ENCODE measurements at regions not wholly inside any gene's neighbourhood (a gene's known extent, or its start where the extent isn't known, plus 50 kb on each side); places are given as distances from the start of the nearest gene placed in this dataset.
"Not testable (repeated sequence)": the region's sequence is repeated elsewhere in the genome, so short reads cannot be mapped to it uniquely, and the experiment has no call there.

DNA sequence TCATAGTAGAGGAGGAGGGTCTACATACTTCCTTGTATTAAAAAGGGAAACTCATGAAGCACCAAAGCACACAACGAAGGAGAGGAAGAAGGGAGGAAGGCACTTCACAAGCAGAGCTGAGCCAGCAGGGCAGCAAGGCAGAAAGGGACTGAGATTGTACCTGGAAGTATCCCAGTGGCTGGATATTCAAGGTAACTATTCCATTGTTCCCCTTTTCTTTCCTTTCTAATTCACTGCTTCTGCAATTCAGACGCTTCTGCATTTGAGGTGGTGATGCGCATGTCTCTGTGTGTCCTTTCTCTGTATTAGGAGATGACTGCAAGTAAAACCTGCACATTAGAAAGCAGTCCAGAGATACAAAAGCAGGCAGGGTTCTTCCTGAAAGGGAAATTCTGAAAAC, 54.9 kb downstream of the UBQLN2 start:
- H3K4me2 ChIP-seq: 0 out of 22 replicates have a peak overlapping the region, but pooled peaks of 1 of the 11 experiments have one; percentile 25
- H3K9me3 ChIP-seq (replicated peaks in 1 of 11): peaks cover 13 to 25% (median 20%) of the 10 kb centered on the region in 11 experiments; a peak in 21 of 22 replicates
- no peak overlapping the region for H3K27ac ChIP-seq
- H4K20me1 ChIP-seq: no peaks in the 10 kb centered on the region
- no peak for TF ChIP-seq Cebpa-rat (IDR thresholded peaks at IDR 0.05)
- H3K9ac ChIP-seq: no peak overlapping the region
- H3K4me3 ChIP-seq: no peak overlapping the region
- no peaks in the 10 kb centered on the region for H3K36me3 ChIP-seq
- 0 out of 20 replicates have a peak, but pooled peaks cover 0 to 7% (median 0%) of the 10 kb centered on the region in 10 experiments for H3K4me1 ChIP-seq
- peaks cover 63 to 96% (median 87%) of the 10 kb centered on the region in 11 experiments for H3K27me3 ChIP-seq

DNA sequence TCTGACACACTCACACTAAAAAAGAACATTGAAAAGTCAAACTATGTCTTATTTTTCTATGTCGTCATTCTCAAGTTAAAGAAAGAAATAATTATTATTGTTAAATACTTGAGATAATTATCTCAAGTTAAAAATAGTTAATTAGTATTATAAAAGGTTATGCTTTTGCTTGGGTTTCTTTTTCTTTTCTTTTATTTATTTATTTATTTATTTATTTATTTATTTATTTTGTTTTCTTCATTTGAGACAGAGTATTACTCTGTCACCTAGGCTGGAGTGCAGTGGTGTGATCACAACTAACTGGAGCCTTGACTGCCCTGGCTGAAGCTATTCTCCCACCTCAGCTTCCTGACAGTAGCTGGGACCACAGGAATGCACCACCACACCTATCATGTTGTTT, 59.9 kb downstream of the UBQLN2 start:
- no peak overlapping the region for H3K4me2 ChIP-seq

DNA sequence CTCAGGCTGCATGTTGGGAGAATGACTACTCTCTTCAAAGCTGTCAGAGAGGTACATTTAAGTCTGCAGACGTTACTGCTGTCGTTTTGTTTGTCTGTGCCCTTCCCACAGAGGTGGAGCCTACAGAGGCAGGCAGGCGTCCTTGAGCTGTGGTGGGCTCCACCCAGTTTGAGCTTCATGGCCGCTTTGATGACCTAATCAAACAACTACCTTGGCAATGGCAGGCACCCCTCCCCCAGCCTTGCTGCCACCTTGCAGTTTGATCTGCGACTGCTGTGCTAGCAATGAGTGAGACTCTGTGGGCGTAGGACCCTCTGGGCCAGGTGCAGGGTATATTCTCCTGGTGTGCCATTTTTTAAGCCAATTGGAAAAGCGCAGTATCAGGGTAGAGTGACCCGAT, 71.6 kb downstream of the UBQLN2 start:
- not testable (repeated sequence) for H3K36me3 ChIP-seq, H3K9ac ChIP-seq, H3K4me3 ChIP-seq, H4K20me1 ChIP-seq, H3K27ac ChIP-seq, H3K4me1 ChIP-seq, H3K4me2 ChIP-seq
- H3K27me3 ChIP-seq: peaks cover 0 to 52% (median 46%) of the 10 kb centered on the region in 11 experiments; a peak in 17 of 22 replicates
- H3K9me3 ChIP-seq (replicated peaks in 1 of 11): peaks cover 0 to 34% (median 19%) of the 10 kb centered on the region in 11 experiments; a peak in 16 of 22 replicates

More for the DNA sequence above, 59.9 kb downstream of the UBQLN2 start:
- H3K27me3 ChIP-seq: peaks cover 48 to 92% (median 78%) of the 10 kb centered on the region in 11 experiments
- H3K27ac ChIP-seq: no peak overlapping the region
- H3K9ac ChIP-seq: no peak overlapping the region
- H3K4me1 ChIP-seq: 0 out of 20 replicates have a peak, but pooled peaks cover 0 to 3% (median 0%) of the 10 kb centered on the region in 10 experiments
- TF ChIP-seq Cebpa-rat (IDR thresholded peaks at IDR 0.05): no peak
- peaks cover 17 to 37% (median 21%) of the 10 kb centered on the region in 11 experiments; a peak in 21 of 22 replicates for H3K9me3 ChIP-seq (replicated peaks in 1 of 11)
- no peaks in the 10 kb centered on the region for H4K20me1 ChIP-seq
- no peak overlapping the region for H3K4me3 ChIP-seq
- H3K36me3 ChIP-seq: no peaks in the 10 kb centered on the region

DNA sequence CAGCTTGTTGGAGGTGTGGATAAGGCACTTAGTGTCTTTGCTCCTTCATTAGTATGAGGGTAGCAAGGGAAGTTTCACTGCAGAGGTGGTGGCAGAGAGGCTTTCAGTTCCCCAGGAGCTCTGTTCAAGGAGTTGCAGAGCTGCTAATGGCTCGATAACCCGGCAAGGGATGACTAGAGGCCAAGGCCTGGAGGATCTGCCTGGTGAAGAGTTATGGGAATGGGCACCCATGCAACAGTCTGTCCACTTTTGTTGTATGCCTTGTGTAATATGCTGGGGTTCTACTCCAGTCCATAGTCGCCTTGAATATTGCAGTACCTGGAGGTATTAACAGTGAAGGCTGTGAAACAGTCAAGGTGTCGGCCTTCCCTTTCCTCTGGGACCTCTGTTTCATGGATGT, 67.8 kb upstream of the NBDY start:
- no peaks in the 10 kb centered on the region for H3K36me3 ChIP-seq
- no peak overlapping the region for H3K9ac ChIP-seq
- H3K4me1 ChIP-seq: no peaks in the 10 kb centered on the region
- H3K9me3 ChIP-seq (replicated peaks in 1 of 11): peaks cover 17 to 61% (median 35%) of the 10 kb centered on the region in 11 experiments
- peaks cover 51 to 79% (median 71%) of the 10 kb centered on the region in 11 experiments for H3K27me3 ChIP-seq
- no peaks in the 10 kb centered on the region for H4K20me1 ChIP-seq
- H3K4me3 ChIP-seq: no peak overlapping the region
- TF ChIP-seq Cebpa-rat (IDR thresholded peaks at IDR 0.05): no peak
- H3K27ac ChIP-seq: no peak overlapping the region
- H3K4me2 ChIP-seq: no peak overlapping the region

All from BLaER1 treated with 17β-estradiol and CSF1 and Interleukin-3, amounts not matched to agents 10 nM and 100 nM (cell line).